ENCODE measurements at regions not wholly inside any gene's neighbourhood (a gene's known extent, or its start where the extent isn't known, plus 50 kb on each side); places are given as distances from the start of the nearest gene placed in this dataset.
"Not testable (repeated sequence)": the region's sequence is repeated elsewhere in the genome, so short reads cannot be mapped to it uniquely, and the experiment has no call there.

- no peaks in the 10 kb centered on the region for H3K36me3 Mint-ChIP-seq (ENCODE audit: insufficient read depth)
- H3K4me1 Mint-ChIP-seq (ENCODE audit: low read depth in 2 of 2) = no peaks in the 10 kb centered on the region
- no peaks in the 10 kb centered on the region for H3K27me3 Mint-ChIP-seq
- no peak for ATAC-seq (replicated peaks)
- peaks cover 3 to 7% of the 10 kb centered on the region in 2 donors for H3K9me3 Mint-ChIP-seq
- no peak overlapping the region for H3K4me3 Mint-ChIP-seq
- no peak overlapping the region for H3K27ac Mint-ChIP-seq
- no peak for DNase-seq
Measured at GRCh38 chr4:137892134-137892533, 350.0 kb downstream of the SLC7A11 start.

GRCh38 chr4:137890812-137891211 is 351.3 kb downstream of the SLC7A11 start:
- no peaks in the 10 kb centered on the region for H3K36me3 Mint-ChIP-seq (ENCODE audit: insufficient read depth)
- H3K4me1 Mint-ChIP-seq (ENCODE audit: low read depth in 2 of 2) = no peaks in the 10 kb centered on the region
- peaks cover 3 to 7% of the 10 kb centered on the region in 2 donors for H3K9me3 Mint-ChIP-seq
- no peak overlapping the region for H3K4me3 Mint-ChIP-seq
- ATAC-seq (replicated peaks) (no peak), DNase-seq (no peak)
- H3K27ac Mint-ChIP-seq = no peak overlapping the region
- H3K27me3 Mint-ChIP-seq = no peaks in the 10 kb centered on the region

- H3K27me3 Mint-ChIP-seq = no peaks in the 10 kb centered on the region
- no peak overlapping the region for H3K4me3 Mint-ChIP-seq
Measured at GRCh38 chr4:137881641-137882040, 349.3 kb upstream of the PCDH18 start.

GRCh38 chr4:137868067-137868466 is 335.8 kb upstream of the PCDH18 start:
- not testable (repeated sequence) for H3K4me1 Mint-ChIP-seq (ENCODE audit: low read depth in 2 of 2); DNase-seq; H3K27me3 Mint-ChIP-seq; H3K36me3 Mint-ChIP-seq (ENCODE audit: insufficient read depth); H3K9me3 Mint-ChIP-seq; H3K4me3 Mint-ChIP-seq; ATAC-seq (replicated peaks); H3K27ac Mint-ChIP-seq

More at GRCh38 chr4:137881641-137882040, 349.3 kb upstream of the PCDH18 start:
- Mint-ChIP-seq H3K36me3 (ENCODE audit: insufficient read depth) (no peaks in the 10 kb centered on the region), H3K27ac (no peak overlapping the region), H3K9me3 (peaks cover 3 to 11% of the 10 kb centered on the region in 2 donors), H3K4me1 (ENCODE audit: low read depth in 2 of 2) (no peaks in the 10 kb centered on the region)
- ATAC-seq (replicated peaks) (no peak), DNase-seq (no peak)

- Mint-ChIP-seq H3K4me3 (no peak overlapping the region), H3K36me3 (ENCODE audit: insufficient read depth) (no peaks in the 10 kb centered on the region), H3K27ac (no peak overlapping the region), H3K4me1 (ENCODE audit: low read depth in 2 of 2) (no peaks in the 10 kb centered on the region), H3K9me3 (peaks cover 0 to 1% of the 10 kb centered on the region in 2 donors), H3K27me3 (no peaks in the 10 kb centered on the region)
- DNase-seq = no peak
- no peak for ATAC-seq (replicated peaks)
Measured at GRCh38 chr4:137866671-137867070, 334.4 kb upstream of the PCDH18 start.

- Mint-ChIP-seq H3K9me3 (no peaks in the 10 kb centered on the region), H3K36me3 (ENCODE audit: insufficient read depth) (no peaks in the 10 kb centered on the region), H3K4me1 (ENCODE audit: low read depth in 2 of 2) (no peaks in the 10 kb centered on the region), H3K4me3 (no peak overlapping the region), H3K27me3 (no peaks in the 10 kb centered on the region), H3K27ac (no peak overlapping the region)
- no peak for DNase-seq
- ATAC-seq (replicated peaks) = no peak
Measured at GRCh38 chr4:137861682-137862081, 329.4 kb upstream of the PCDH18 start.

GRCh38 chr4:137853424-137853823 is 321.1 kb upstream of the PCDH18 start:
- Mint-ChIP-seq H3K27me3 (no peaks in the 10 kb centered on the region), H3K27ac (no peak overlapping the region), H3K36me3 (ENCODE audit: insufficient read depth) (no peaks in the 10 kb centered on the region), H3K9me3 (peaks cover 3 to 15% of the 10 kb centered on the region in 2 donors), H3K4me1 (ENCODE audit: low read depth in 2 of 2) (no peaks in the 10 kb centered on the region), H3K4me3 (no peak overlapping the region)
- no peak for ATAC-seq (replicated peaks)
- DNase-seq = no peak

GRCh38 chr4:137852326-137852725 is 320.0 kb upstream of the PCDH18 start:
- ATAC-seq (replicated peaks) = no peak
- peaks cover 4 to 19% of the 10 kb centered on the region in 2 donors for H3K9me3 Mint-ChIP-seq
- no peaks in the 10 kb centered on the region for H3K36me3 Mint-ChIP-seq (ENCODE audit: insufficient read depth)
- H3K27me3 Mint-ChIP-seq = no peaks in the 10 kb centered on the region
- no peak overlapping the region for H3K27ac Mint-ChIP-seq
- H3K4me3 Mint-ChIP-seq = no peak overlapping the region
- no peak for DNase-seq
- H3K4me1 Mint-ChIP-seq (ENCODE audit: low read depth in 2 of 2) = no peaks in the 10 kb centered on the region

- H3K27me3 Mint-ChIP-seq = no peaks in the 10 kb centered on the region
- DNase-seq (no peak), ATAC-seq (replicated peaks) (no peak)
- H3K36me3 Mint-ChIP-seq (ENCODE audit: insufficient read depth) = no peaks in the 10 kb centered on the region
- H3K9me3 Mint-ChIP-seq = peaks cover 5 to 23% of the 10 kb centered on the region in 2 donors
- no peak overlapping the region for H3K4me3 Mint-ChIP-seq
- H3K4me1 Mint-ChIP-seq (ENCODE audit: low read depth in 2 of 2) = no peaks in the 10 kb centered on the region
- H3K27ac Mint-ChIP-seq = no peak overlapping the region
Measured at GRCh38 chr4:137851435-137851834, 319.1 kb upstream of the PCDH18 start.

GRCh38 chr4:137827945-137828344 is 295.7 kb upstream of the PCDH18 start:
- H3K4me3 Mint-ChIP-seq; DNase-seq; H3K4me1 Mint-ChIP-seq (ENCODE audit: low read depth in 2 of 2); H3K36me3 Mint-ChIP-seq (ENCODE audit: insufficient read depth); H3K27me3 Mint-ChIP-seq; ATAC-seq (replicated peaks); H3K27ac Mint-ChIP-seq: not testable (repeated sequence)
- peaks cover 12 to 21% of the 10 kb centered on the region in 2 donors for H3K9me3 Mint-ChIP-seq

GRCh38 chr4:137825505-137825904 is 293.2 kb upstream of the PCDH18 start:
- H3K27me3 Mint-ChIP-seq = no peaks in the 10 kb centered on the region
- ATAC-seq (replicated peaks) = no peak
- no peak for DNase-seq
- no peaks in the 10 kb centered on the region for H3K4me1 Mint-ChIP-seq (ENCODE audit: low read depth in 2 of 2)
- no peak overlapping the region for H3K27ac Mint-ChIP-seq
- H3K36me3 Mint-ChIP-seq (ENCODE audit: insufficient read depth) = no peaks in the 10 kb centered on the region
- H3K9me3 Mint-ChIP-seq = peaks cover 11 to 15% of the 10 kb centered on the region in 2 donors
- H3K4me3 Mint-ChIP-seq = no peak overlapping the region

- H3K9me3 Mint-ChIP-seq = peaks cover 11 to 15% of the 10 kb centered on the region in 2 donors
- H3K4me1 Mint-ChIP-seq (ENCODE audit: low read depth in 2 of 2) = no peaks in the 10 kb centered on the region
- H3K27ac Mint-ChIP-seq = no peak overlapping the region
- DNase-seq (no peak), ATAC-seq (replicated peaks) (no peak)
- no peaks in the 10 kb centered on the region for H3K36me3 Mint-ChIP-seq (ENCODE audit: insufficient read depth)
- H3K27me3 Mint-ChIP-seq = no peaks in the 10 kb centered on the region
- no peak overlapping the region for H3K4me3 Mint-ChIP-seq
Measured at GRCh38 chr4:137823007-137823406, 290.7 kb upstream of the PCDH18 start.

- Mint-ChIP-seq H3K36me3 (ENCODE audit: insufficient read depth) (no peaks in the 10 kb centered on the region), H3K4me3 (no peak overlapping the region)
- no peak for DNase-seq
Measured at GRCh38 chr4:137819964-137820383, 287.7 kb upstream of the PCDH18 start.

GRCh38 chr4:137812258-137812657 is 280.0 kb upstream of the PCDH18 start:
- no peak overlapping the region for H3K4me3 Mint-ChIP-seq

More at GRCh38 chr4:137819964-137820383, 287.7 kb upstream of the PCDH18 start:
- no peak for ATAC-seq (replicated peaks)
- Mint-ChIP-seq H3K27ac (no peak overlapping the region), H3K27me3 (no peaks in the 10 kb centered on the region), H3K4me1 (ENCODE audit: low read depth in 2 of 2) (no peaks in the 10 kb centered on the region), H3K9me3 (peaks cover 8 to 9% of the 10 kb centered on the region in 2 donors)

GRCh38 chr4:137806420-137806819 is 274.1 kb upstream of the PCDH18 start:
- DNase-seq (no peak), ATAC-seq (replicated peaks) (no peak)
- no peaks in the 10 kb centered on the region for H3K36me3 Mint-ChIP-seq (ENCODE audit: insufficient read depth)
- no peak overlapping the region for H3K4me3 Mint-ChIP-seq
- H3K4me1 Mint-ChIP-seq (ENCODE audit: low read depth in 2 of 2) = no peaks in the 10 kb centered on the region
- H3K9me3 Mint-ChIP-seq = peaks cover 0 to 11% of the 10 kb centered on the region in 2 donors
- no peak overlapping the region for H3K27ac Mint-ChIP-seq
- no peaks in the 10 kb centered on the region for H3K27me3 Mint-ChIP-seq

More at GRCh38 chr4:137812258-137812657, 280.0 kb upstream of the PCDH18 start:
- Mint-ChIP-seq H3K9me3 (peaks cover 0 to 10% of the 10 kb centered on the region in 2 donors), H3K36me3 (ENCODE audit: insufficient read depth) (no peaks in the 10 kb centered on the region), H3K27ac (no peak overlapping the region), H3K27me3 (no peaks in the 10 kb centered on the region), H3K4me1 (ENCODE audit: low read depth in 2 of 2) (no peaks in the 10 kb centered on the region)
- ATAC-seq (replicated peaks) (no peak), DNase-seq (no peak)
